CD1c-positive myeloid dendritic cell (primary cell): ENCODE measurements at regions not wholly inside any gene's neighbourhood (a gene's known extent, or its start where the extent isn't known, plus 50 kb on each side); places are given as distances from the start of the nearest gene placed in this dataset.

Experiments
- DNase-seq: peaks from one replicate; pipeline ENCODE4 v3.0.0-alpha.2; 2016; ENCODE audit errors: extremely low spot score

DNA sequence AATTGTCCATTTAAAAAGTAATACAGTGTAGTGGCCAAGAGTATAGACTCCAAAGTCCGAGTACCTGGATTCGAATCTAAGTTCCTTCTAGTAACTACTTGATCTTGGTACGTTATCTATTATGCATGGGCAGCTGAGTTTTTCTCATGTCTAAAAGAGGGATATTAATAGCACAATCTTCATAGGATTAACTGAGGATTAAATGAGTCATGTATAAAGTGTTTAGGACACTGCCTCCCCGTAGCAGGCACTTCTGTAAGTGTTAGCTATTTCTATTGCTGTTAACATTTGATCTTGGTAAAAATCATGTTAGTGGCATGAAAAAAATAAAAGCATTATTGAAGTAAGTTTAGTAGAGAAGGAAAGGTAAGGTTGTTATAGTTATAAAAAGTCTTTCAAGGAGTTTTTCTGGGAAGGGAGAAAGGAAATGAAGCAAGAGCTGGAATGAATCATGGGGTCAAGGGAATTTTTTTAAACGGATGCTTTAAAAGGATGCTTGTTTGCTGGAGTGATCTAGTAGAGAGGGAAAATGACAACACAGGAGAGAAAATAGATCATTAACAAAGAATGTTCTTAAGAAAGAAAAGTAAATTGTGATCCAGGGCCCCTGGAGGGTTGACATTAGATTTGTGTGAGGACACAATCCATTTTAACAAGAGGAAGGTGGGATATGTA, 502.2 kb upstream of the USP15 start:
- DNase-seq, result no peak

DNA sequence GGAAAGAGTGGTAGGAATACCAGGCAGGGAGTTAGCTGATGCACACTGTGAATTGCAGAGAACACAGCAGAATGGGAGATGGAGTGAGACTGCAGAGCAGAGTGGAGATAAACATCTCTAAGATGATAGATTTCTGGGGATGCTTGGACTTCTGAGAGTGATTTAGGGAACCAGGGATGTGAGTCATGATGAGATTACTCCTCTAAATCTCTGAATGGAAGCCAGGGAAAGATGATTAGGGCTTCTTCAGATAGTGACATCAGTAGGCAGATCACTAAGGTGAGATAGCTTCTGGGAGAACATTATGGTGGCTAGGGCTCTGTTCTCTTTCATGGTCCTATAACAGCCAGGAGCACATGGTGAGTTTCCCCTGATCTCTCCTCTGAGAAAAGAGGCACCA, 501.5 kb upstream of the USP15 start:
- DNase-seq, result no peak

DNA sequence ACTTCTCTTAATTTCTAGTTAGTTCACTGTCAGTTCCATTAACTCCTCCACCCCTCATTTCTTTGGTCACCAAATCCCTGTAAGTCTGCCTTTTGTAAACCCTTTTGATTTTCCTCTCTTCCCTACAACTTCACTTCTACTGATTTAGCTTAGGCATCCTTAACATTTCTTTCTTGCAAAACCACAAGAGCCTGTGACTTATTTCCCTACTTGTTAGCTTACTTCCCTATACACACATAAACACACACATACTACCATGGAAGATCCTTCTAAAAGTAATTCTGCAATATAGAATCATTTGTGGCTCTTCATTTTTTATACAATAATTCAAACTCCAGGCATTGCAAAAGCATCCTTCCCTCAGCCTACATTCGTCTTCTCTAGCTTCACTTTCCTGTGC, 494.3 kb upstream of the USP15 start:
- peak; percentile 1 for DNase-seq

DNA sequence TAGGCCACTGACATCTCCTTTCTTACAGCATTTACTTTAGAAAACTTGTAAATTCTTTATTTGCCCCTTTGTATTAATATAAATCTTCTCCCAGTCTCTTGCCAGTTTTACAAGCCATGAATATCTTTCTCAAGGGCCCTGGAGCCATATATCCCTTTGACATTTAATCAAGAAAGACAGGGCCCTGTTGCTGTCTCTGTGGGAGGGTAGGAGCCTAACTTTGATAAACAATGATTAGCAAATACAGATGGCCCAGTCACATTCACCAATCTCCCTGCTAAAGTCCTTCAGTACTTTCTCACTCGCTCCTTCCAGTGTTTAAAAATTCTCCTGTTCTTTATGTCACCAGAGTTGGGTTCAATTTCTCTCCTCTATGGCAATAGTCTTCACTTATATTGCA, 479.8 kb upstream of the USP15 start:
- no peak for DNase-seq

DNA sequence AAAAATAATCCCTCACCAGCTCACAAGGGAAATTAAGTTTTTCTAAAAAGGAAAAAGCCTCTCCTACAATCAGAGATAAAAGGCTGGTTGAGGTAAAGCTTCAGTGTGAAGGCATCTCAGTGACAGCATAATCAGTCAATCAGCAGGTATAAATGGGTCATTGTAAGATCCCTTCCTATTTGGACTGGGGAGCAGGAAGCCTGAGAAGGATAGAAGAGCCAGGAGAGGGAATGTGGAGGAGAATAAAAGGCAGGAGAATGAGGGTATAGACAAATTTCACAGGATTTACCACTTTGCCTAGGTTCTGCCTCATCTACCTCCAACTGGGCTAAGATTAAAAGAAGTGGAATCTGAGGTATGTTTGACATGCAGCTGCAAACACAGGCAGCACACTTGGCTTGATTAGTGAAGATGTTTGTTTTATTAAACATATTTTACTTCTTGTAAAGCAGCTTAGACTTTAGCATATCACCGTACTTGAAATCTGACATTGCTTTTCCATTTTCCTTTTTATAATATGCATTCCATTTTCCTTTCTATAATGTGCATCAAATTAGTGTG, 479.1 kb upstream of the USP15 start:
- no peak for DNase-seq

DNA sequence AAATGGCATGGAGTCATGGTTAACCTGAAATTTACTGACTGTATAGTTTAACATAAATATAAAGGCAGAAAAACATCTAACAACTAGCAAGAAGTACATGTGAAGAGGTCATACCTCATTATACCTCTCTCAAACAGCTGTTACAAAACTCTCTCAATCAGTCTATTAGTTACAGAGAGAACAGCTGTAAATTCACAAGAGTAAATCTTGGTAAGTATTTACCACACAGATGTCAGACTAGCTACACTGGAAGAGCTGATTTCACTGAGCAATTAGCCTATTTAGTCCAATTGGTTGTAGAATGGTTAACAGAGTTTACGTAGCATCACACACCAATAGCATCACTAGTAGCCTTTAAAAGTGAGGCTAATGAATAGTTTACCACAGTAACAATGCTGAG, 463.4 kb upstream of the USP15 start:
- no peak for DNase-seq

DNA sequence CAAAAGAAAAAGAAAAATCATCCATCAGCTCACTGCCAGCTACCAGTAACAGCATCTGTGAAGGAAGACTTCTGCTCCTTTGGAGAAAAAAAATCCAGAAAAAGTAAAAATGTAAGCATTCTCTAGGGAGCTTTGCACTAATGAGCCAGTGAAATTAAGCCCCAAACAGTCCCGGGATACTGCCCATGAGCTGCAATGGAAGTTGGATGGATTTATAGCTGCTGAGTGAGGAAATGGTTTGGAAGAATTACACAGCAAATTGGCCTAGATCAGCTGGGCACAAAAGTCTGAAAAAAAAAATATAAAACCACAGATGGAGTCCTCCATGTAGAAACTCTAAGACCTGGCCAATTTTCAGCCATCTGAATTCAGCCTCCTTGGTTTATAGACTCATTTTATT, 462.9 kb upstream of the USP15 start:
- no peak for DNase-seq

DNA sequence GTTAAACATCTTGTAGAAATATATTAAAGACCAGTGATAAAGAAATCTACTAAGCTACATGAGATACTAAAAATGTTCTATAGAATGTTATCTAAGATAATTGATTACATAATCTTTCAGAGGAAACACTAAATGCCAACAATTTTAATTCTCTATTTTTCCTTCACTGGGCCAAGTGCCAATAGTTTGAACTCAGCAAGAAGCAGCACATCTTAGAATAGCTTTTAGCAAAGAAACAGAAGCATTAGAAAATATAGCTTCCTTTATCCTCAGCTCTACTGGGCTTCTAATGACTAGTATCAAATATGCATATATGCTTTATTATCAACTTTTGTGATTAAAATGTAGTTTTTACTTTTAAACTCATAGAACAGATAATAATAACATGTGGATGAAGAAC, 461.4 kb upstream of the USP15 start:
- no peak for DNase-seq

DNA sequence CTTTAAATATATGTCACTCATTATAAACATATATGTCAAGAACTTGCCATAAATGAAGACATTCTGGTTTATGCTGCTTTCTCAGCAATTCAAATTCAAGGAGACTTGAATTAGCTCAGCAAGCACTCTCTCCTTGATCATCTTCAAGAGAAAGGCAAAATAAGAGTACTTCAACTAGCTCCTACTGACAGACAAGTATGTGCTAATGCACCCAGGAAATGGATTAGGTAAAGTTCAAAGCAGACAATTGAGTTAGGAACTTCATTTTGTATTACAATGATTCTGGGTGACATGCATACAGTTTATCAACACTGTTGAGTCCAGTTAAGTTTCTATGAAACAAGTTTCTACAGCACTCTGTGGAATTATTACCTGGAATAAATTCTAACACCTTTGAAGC, 455.9 kb upstream of the USP15 start:
- no peak for DNase-seq

DNA sequence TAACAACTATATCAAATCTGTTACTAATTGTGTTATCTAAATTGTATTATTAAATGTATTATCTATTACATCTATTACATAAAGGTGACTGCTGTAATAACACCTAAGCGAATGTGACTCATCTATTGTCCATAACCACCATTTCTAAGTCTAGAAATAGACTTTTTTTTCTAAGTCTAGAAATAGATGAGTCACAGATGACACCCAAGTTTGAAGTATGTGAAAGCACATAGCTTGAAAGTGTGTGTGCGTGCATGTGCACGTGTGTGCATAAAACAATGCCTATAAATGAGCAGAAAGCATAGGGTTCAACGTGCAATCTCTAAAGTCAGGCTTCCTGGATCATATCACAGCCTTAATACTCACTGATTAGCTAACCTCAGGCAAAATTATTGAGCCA, 451.3 kb upstream of the USP15 start:
- no peak for DNase-seq

DNA sequence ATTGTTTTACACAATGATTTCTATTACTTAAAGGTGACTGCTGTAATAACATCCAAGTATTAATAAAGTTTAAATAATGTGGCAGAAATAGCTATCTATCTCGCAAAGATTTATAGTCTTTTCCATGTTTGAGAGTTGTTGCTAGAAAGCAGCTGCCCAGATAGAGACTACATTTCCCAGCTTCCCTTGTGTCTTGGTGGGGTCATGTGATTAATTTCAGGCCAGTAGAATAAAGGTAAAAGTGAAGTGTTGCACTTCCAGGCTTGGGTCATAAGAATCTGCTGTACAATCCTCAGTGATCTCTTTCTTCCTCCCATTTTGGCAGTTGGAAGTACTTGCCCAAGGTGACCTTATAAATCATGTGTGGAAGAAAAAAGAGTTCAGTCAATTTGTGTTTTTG, 449.7 kb upstream of the USP15 start:
- no peak for DNase-seq

DNA sequence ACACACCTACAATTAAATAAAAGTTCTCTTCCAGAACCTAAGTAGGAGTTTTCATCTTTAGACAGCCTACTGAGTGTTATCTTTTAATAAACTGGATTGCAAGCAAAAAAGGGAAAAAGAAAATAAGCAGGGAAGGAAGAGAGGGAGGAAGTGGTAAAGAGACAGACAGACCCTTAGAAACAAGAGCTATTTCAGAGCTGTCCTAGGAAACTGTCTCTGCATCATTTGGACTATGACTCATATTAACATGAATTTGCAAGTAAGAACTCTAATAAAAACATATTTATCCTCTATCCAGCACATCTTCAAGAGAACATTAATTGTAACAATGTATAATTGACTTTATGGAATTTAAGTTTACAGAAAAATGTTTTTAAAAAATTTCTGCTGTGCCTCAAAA, 438.8 kb upstream of the USP15 start:
- DNase-seq, result no peak

DNA sequence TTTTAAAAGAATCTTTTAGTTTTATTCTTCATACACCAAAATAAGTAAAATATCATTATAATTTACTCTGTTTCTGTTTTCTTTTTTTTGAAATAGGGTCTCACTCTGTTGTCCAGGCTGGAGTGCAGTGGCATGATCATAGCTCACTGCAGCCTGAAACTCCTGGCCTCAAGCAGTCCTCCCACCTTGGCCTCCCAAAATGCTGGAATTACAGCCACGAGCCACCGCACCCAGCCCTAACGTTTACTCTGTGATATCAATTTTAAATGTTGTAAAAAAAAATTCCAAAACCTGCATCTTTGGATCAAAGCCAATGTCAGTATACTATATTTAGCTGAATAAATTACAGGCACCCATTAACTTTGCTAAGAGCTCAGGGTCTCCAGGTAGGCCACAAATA, 437.1 kb upstream of the USP15 start:
- no peak for DNase-seq

DNA sequence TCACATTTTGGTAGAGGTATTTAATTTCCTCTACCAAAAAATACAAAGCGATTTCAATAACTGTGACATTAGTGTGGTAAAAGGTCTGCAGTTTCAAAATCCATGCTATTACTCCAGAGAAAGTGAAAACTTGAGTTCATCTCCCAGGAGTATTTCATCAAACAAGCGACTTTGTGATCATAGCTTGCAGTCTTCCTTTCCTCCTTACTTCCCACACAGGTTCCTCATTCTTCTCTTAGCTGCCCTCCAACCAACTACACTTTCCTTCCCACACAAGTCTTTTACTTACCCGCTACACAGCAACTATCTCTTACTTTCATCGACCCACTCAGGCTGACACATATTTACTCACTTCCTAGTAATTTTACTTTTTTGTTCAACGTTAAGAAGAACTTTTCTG, 413.4 kb upstream of the USP15 start:
- DNase-seq, result peak; percentile 66

DNA sequence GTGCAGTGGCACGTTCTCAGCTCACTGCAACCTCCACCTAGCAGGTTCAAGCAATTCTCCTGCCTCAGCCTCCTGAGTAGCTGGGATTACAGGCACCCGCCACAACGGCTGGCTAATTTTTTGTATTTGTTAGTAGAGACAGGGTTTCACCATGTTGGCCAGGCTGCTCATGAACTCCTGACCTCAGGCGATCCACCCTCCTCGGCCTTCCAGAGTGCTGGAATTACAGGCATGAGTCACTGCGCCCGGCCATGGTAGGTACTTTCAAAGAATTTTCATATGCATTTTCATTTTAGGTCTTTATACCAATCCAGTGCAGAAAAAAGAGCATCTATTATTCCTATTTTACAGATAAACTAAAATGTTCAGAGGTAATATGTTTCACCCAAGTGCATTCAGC, 411.3 kb upstream of the USP15 start:
- no peak for DNase-seq

DNA sequence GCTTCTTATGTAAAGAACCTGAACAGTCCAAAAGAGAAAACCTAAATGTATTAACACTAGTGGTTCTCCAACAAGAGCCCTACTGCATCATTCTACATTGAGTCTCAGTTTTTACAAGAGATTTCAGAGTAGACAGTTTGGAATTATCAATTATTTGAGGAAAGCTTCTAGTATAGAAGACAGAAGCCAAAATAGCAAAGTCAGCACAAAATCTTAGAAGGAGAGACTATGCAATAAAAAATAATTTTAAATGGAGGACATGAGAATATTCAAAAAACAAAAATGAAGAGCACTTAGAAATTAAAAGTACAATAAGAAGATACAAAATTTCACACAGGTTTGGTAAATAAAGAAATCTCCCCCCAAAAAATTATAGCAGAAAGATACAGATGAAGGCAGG, 406.3 kb upstream of the USP15 start:
- DNase-seq, result no peak

DNA sequence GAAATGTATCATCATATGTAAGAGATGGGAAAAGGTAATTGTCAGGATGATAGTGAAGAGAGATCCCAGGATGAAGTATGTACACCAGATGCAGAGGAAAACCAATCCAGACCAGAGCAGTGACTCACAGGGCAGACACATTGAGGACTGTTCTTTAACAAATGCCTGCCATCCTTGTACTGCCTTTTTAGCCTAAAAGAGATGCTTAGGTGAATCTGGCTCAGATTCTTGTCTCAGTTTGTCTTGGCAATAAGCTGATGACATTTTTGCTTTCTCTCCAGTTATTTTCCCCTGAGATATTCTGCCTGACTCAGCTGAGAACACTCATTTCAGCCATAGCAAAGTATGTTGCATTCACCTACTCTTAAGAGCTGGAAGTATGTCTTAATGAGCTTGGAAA, 405.3 kb upstream of the USP15 start:
- DNase-seq, result no peak

DNA sequence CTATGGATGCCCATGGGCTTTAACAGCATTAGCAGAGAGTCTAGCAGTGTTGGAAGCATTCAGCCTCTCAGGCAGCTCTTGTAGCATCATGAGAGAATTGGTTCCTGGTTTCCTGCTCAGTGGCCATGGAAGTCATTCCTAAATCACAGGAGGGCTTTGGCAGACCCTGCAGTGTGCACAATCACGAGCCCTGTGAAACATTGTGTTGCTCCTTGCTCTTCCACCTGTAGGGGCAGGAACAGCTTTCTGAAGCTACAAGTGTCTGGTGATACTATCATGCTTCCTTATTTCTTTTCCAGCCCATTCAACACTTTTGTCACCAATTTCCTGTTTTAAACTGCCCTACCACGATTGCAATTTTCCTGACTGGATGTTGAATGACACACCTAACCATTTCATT, 402.2 kb upstream of the USP15 start:
- DNase-seq, result no peak

DNA sequence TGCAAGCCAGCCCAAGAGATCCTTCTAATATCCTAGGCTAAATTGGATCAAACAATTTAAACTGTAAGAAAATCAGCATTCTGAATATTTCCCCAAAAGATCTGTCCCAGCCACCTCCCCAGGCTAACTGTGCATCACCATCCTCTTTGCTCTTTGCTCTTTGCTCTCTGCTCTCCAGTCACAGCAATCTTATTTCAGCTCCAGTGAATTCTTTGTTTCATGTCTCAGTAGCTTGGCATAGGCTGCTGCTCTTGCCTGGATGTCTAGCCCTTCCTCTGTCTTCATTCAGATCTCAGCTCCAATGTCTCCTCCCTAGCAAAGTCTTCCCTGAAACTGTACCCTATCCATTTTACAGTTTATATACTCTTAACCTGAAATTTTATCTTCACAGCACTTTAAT, 399.8 kb upstream of the USP15 start:
- DNase-seq, result no peak

DNA sequence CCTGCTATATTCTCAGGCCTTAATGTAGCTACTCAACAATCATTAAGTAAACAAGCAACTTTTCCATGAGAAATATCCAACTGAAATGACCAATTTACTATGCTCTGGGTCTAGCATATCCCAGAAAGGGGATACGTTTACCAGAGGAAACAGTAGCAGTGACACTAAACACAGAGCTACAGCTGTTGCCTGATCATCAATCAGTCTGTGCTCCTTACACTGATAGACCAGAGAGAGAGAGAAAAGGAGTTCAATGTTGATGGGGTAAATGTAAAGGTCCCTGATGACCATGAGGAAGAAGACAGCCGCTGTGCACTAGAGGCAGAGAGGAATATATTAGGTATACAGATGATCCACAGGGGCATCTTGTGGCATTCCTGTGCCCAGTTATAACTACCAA, 397.2 kb upstream of the USP15 start:
- DNase-seq, result no peak

DNA sequence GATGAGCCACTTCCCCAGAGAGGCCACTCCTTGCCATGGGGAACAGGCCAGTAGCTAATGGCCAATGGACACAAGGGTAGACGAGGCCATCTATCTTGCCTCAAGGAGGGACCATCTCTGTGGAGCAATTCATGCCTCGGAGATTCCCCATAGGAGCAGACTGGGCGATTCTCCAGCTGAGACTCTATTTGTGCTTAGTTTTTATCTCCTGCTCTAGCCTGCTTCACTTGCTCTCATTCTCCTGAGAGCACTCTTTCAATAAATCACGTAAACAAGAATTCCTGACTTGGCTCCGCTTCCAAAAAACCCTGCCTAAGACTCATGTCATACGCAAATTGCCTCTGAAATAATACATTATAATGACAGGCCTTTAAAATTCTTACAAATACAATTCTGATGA, 396.4 kb upstream of the USP15 start:
- DNase-seq, result no peak

DNA sequence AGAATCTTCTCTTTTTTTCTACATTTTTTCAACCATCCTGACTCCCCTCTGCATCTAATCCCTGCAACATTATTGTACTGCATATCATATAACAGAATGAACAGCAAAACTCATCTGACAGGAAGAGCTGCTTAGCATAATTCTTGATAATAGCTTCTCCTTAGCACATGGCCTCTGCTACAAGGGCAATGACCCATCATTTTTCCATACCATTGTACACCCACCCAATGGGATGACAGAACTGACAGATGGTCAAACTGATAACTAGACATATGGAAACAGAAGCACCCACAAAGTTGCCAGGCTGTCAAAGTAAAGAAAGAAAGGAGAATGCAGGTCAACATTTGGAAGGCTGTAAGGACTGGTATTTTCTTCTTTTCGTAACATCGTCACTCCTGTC, 390.4 kb upstream of the USP15 start:
- no peak for DNase-seq

DNA sequence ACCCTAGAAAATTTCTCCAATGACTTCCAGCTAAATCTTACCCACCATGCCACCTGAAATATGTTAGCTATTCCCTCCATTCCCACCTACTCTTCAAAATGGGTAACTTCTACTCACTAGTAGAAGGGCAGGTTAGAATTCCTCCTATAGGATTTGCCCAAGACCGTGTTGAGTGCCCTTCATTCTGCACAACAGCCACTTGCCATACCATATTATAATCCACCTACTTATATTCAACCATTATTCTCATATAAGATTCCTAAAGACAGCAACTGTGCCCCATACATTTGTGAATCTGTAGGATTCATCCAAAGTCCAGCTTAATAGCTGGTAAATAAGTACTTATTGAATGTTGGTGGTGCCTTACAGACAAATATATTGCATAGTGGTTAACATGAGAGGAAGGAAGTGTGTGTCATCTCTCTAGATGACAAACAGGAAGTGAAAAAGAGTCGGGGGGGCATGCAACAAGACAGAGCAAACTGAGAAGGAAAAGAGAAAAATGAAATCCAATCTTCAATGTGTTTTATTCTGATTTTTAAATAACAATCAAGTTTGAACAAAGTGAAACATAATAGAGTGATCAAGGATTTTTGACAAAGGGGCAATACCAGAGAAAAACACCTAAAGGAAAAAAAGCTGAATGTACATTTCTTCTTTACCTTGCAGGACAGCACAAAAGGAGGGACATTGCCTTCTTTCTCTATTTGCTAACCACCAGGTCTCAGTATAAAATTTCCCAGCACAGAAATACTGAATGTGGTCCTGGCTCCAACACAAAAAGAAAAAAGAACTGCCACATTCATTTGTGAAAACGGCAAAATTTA, 389.3 kb upstream of the USP15 start:
- peak; percentile 73 for DNase-seq

DNA sequence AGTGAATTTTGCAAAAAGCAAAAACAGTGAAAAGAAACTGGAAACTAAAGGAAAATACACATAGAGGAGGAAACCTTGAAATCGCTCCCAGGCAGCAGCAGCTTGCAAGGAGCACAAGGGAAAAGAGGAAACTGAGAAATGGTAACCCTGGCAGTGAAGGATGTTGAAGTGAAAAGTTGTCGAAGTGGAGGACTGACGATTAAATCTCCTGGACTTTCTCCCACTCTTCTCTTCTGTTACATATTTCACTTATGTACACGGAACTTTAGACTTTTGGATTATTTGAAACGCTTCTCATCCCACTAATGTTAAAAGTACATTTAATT, 388.8 kb upstream of the USP15 start:
- DNase-seq, result peak; percentile 29
